Pancreas (tissue), 10 donors: ENCODE measurements at regions not wholly inside any gene's neighbourhood (a gene's known extent, or its start where the extent isn't known, plus 50 kb on each side); places are given as distances from the start of the nearest gene placed in this dataset.

ENCODE experiments used
- ATAC-seq, 4 donors: fragments of 200-7000 bp; cut with Tn5 transposase; one replicate each; pipeline versions ENCODE4 v1.8.0 to v1.9.1; 2020; ENCODE audit warnings: mild to moderate bottlenecking in 4 of 4, moderate library complexity in 4 of 4
- DNase-seq, 6 donors: peaks; one replicate each; pipeline ENCODE4 v3.0.0-alpha.2; 2020
- FAIRE-seq: peaks from 2 replicates; lab custom pipeline; 2012; peaks lifted over from hg19 to GRCh38; lab: Jason Lieb, UNC
- H3K27ac ChIP-seq, 4 donors: fragments of 200-600 bp; sonication (generic); 1 replicate in 3 of 4; 2 replicates in 1 of 4; pipeline versions ENCODE4 v1.5.0 to v1.8.0; 2020
- H3K27me3 ChIP-seq, 4 donors: fragments of 200-600 bp; one replicate each; pipeline ENCODE4 v1.8.0; 2021
- H3K36me3 ChIP-seq, 3 donors: fragments of 200-600 bp; sonication (generic) in 1 of 3; one replicate each; pipeline versions ENCODE4 v1.5.0 to v1.8.0; 2020 to 2021
- H3K4me1 ChIP-seq, 3 donors: fragments of 200-600 bp; one replicate each; pipeline ENCODE4 v1.8.0; 2021
- H3K4me3 ChIP-seq, 4 donors: fragments of 200-600 bp; sonication (generic) in 2 of 4; one replicate each; pipeline versions ENCODE4 v1.5.0 to v1.8.0; 2020 to 2021
- H3K9me3 ChIP-seq, 4 donors: fragments of 200-600 bp; one replicate each; pipeline ENCODE4 v1.8.0; 2021
- CTCF ChIP-seq, 4 donors: fragments of 200-600 bp; sonication (generic) in 3 of 4; IDR thresholded peaks; one replicate each; pipeline versions ENCODE4 v1.5.0 to v1.8.0; 2021; ENCODE audit warnings: antibody characterized with exemption in 4 of 4
- WGBS, 2 donors: extraction: QIAGEN DNeasy Blood & Tissue Kit; methylation state at CpG; one replicate each; pipeline ENCODE4 v1.1.7; 2013; 5-methylcytosine and 5-hydroxymethylcytosine counted together
- intact Hi-C, 3 donors: fragments of 100-400 bp; cut with DNase I; formaldehyde crosslinking; loops; one replicate each; pipeline versions ENCODE4 v1.11.1 to v1.14.2; 2022
- donor health status: healthy with polysubstance abuse.
- donor health status: DM: no; HTN: no; CAD: no; lungs with moderate emphysema.
- donor health status: DM: no; HTN: no; CAD: no.
- donor health status: control.
- donor health status: control.
- donor health status: Bipolar disorder and iron deficiency.
- donor health status: DM: yes; HTN: yes; CAD: no.
- donor health status: DM: no; HTN: no; CAD: no.
- donor health status: DM: no; HTN: no; CAD: no.
- donor health status: DM: yes; HTN: yes; CAD: no.

- TF ChIP-seq CTCF (IDR thresholded peaks at IDR 0.05): no peak
- Histone ChIP-seq H3K36me3 (no peaks in the 10 kb centered on the region), H3K4me1 (peaks cover 0 to 4% (median 0%) of the 10 kb centered on the region in 3 donors), H3K27me3 (no peaks in the 10 kb centered on the region), H3K27ac (no peak overlapping the region), H3K4me3 (no peak overlapping the region), H3K9me3 (no peaks in the 10 kb centered on the region)
- DNase-seq (no peak), ATAC-seq (no peak), FAIRE-seq (no peak)
- 54 to 75% methylated on average over 2 of the region's 2 CpGs for WGBS, 2 donors
- intact Hi-C loops: no loop called here
Measured at GRCh38 chr11:96624126-96624525, 234.3 kb downstream of the JRKL start.

GRCh38 chr11:96627376-96627775 is 237.6 kb downstream of the JRKL start:
- no peak for ATAC-seq
- H3K9me3 ChIP-seq: no peaks in the 10 kb centered on the region
- intact Hi-C loops: no loop called here
- no peaks in the 10 kb centered on the region for H3K4me1 ChIP-seq
- H3K4me3 ChIP-seq: no peak overlapping the region
- H3K27me3 ChIP-seq: no peaks in the 10 kb centered on the region
- no peaks in the 10 kb centered on the region for H3K36me3 ChIP-seq
- FAIRE-seq: no peak
- 49 to 65% methylated on average over 2 of the region's 2 CpGs for WGBS, 2 donors
- DNase-seq: no peak
- no peak overlapping the region for H3K27ac ChIP-seq
- no peak for TF ChIP-seq CTCF (IDR thresholded peaks at IDR 0.05)

DNA sequence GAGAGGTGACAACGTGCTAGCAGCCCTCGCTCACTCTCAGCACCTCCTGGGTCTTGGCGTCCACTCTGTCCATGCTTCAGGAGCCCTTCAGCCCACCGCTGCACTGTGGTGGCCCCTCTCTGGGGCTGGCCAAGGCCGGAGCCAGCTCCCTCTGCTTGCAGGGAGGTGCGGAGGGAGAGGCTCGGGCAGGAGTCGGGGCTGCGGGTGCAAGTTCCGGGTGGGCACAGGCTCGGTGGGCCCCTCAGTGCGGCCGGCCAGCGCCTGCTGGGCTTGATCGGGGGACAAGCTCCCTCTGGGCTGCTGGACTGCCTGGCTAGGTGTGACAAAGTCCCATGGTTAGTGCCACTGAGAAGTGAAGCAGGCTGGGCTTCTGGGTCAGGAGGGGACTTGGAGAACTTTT is 245.8 kb downstream of the JRKL start:
- H3K9me3 ChIP-seq: no peaks in the 10 kb centered on the region
- no peak overlapping the region for H3K4me3 ChIP-seq
- 72 to 79% methylated on average over 15 of the region's 15 CpGs for WGBS, 2 donors
- ATAC-seq: no peak
- FAIRE-seq: no peak
- no peak overlapping the region for H3K27ac ChIP-seq
- no peaks in the 10 kb centered on the region for H3K27me3 ChIP-seq
- no peak for DNase-seq
- no peaks in the 10 kb centered on the region for H3K36me3 ChIP-seq
- intact Hi-C loops: no loop called here
- no peaks in the 10 kb centered on the region for H3K4me1 ChIP-seq
- TF ChIP-seq CTCF (IDR thresholded peaks at IDR 0.05): no peak

GRCh38 chr11:96641261-96641660 is 251.4 kb downstream of the JRKL start:
- DNase-seq (no peak), ATAC-seq (no peak), FAIRE-seq (no peak)
- Histone ChIP-seq H3K4me1 (no peaks in the 10 kb centered on the region), H3K4me3 (no peak overlapping the region), H3K27ac (no peak overlapping the region), H3K27me3 (no peaks in the 10 kb centered on the region), H3K9me3 (no peaks in the 10 kb centered on the region), H3K36me3 (no peaks in the 10 kb centered on the region)
- WGBS, 2 donors: 24 to 25% methylated on average over 2 of the region's 2 CpGs
- TF ChIP-seq CTCF (IDR thresholded peaks at IDR 0.05): no peak
- intact Hi-C loops: no loop called here

GRCh38 chr11:96642583-96642982 is 252.8 kb downstream of the JRKL start:
- no peaks in the 10 kb centered on the region for H3K36me3 ChIP-seq
- H3K27ac ChIP-seq: no peak overlapping the region
- H3K4me3 ChIP-seq: no peak overlapping the region
- H3K4me1 ChIP-seq: no peaks in the 10 kb centered on the region
- FAIRE-seq (no peak), ATAC-seq (no peak), DNase-seq (no peak)
- WGBS, 2 donors: 63 to 71% methylated on average over 1 of the region's 1 CpG
- H3K9me3 ChIP-seq: no peaks in the 10 kb centered on the region
- intact Hi-C loops: no loop called here
- no peak for TF ChIP-seq CTCF (IDR thresholded peaks at IDR 0.05)
- H3K27me3 ChIP-seq: no peaks in the 10 kb centered on the region
